Upper lobe of left lung (tissue), 4 donors: ENCODE measurements at regions not wholly inside any gene's neighbourhood (a gene's known extent, or its start where the extent isn't known, plus 50 kb on each side); places are given as distances from the start of the nearest gene placed in this dataset.

Experiments used
- EP300 ChIP-seq, 4 donors: sonication (generic); formaldehyde crosslinking; IDR thresholded peaks; one replicate each; pipeline ENCODE4 v1.5.1; 2017; ENCODE audit warnings: antibody characterized with exemption in 4 of 4, control low read depth in 2 of 4
- POLR2A ChIP-seq, 4 donors: fragments of 450-650 bp; IDR thresholded peaks; one replicate each; pipeline ENCODE4 v1.5.1; 2016 to 2017; ENCODE audit warnings: antibody characterized with exemption in 4 of 4, mild to moderate bottlenecking in 2 of 4
- POLR2AphosphoS5 ChIP-seq, 2 donors: sonication (generic); formaldehyde crosslinking; IDR thresholded peaks; one replicate each; pipeline ENCODE4 v1.5.1; 2017; ENCODE audit warnings: antibody characterized with exemption in 2 of 2
- TF ChIP-seq, protein P1 (sequence below), 6 experiments: fragments of 450-650 bp in 4 of 6; fragments of 200-600 bp in 2 of 6; sonication (generic) in 2 of 6; IDR thresholded peaks; one replicate each; pipeline ENCODE4 v1.5.1; 2016 to 2019; ENCODE audit warnings: antibody characterized with exemption in 6 of 6

DNA sequence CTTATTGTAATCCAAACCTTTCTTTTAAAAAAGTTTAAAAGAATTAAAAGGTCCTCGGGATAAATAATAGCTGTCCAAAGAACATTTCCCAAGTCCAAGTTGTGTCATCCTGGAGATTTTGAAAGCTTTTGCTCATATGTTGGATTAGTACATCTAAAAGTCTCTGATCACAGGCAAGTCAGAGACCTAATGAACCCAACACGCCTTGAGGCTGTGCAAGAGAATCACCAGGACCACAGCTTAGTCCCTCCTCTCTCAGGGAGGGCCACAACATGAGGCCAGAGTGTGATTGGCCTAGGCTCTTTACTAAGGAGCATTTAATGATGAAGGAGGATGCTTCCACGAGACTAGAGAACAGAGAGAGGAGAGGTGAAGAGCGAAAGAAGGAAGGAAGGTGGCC, 98.7 kb upstream of the OR5AK2 start:
- TF ChIP-seq, protein P1, sequence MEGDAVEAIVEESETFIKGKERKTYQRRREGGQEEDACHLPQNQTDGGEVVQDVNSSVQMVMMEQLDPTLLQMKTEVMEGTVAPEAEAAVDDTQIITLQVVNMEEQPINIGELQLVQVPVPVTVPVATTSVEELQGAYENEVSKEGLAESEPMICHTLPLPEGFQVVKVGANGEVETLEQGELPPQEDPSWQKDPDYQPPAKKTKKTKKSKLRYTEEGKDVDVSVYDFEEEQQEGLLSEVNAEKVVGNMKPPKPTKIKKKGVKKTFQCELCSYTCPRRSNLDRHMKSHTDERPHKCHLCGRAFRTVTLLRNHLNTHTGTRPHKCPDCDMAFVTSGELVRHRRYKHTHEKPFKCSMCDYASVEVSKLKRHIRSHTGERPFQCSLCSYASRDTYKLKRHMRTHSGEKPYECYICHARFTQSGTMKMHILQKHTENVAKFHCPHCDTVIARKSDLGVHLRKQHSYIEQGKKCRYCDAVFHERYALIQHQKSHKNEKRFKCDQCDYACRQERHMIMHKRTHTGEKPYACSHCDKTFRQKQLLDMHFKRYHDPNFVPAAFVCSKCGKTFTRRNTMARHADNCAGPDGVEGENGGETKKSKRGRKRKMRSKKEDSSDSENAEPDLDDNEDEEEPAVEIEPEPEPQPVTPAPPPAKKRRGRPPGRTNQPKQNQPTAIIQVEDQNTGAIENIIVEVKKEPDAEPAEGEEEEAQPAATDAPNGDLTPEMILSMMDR (IDR thresholded peaks at IDR 0.05): no peak
- TF ChIP-seq POLR2A (IDR thresholded peaks at IDR 0.05) (no peak), POLR2AphosphoS5 (IDR thresholded peaks at IDR 0.05) (no peak), EP300 (IDR thresholded peaks at IDR 0.05) (no peak)
